T-helper 1 cell (primary cell): ENCODE measurements at regions not wholly inside any gene's neighbourhood (a gene's known extent, or its start where the extent isn't known, plus 50 kb on each side); places are given as distances from the start of the nearest gene placed in this dataset.

Experiments
- DNase-seq, 5 donors: peaks; one replicate each; pipeline ENCODE4 v3.0.0-alpha.2; 2012 to 2020

GRCh38 chr16:63982741-63983140, 1139.1 kb downstream of the CDH11 start:
- DNase-seq, result no peak

DNA sequence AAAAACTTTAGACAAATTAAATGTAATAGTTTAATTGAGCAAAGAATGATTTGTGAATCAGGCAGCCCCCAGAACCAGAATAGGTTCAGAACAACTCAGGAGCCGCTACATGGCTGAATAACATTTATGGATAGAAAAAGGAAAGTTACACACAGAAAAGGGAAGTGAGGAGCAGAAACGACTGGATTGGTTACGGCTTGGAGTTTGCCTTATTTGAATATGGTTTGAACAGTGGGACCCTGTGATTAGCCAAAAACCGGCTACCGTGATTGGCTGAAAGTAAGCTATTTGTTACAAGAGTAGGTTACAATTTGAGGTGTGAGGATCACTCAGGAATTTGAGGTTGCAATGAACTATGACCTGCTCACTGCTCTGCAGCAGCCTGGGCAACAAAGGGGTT, 1139.8 kb downstream of the CDH11 start:
- DNase-seq, result no peak

GRCh38 chr16:63981639-63982038, 1140.2 kb downstream of the CDH11 start:
- no peak for DNase-seq

- DNase-seq, result no peak
Measured at GRCh38 chr16:63980763-63981162, 1141.1 kb downstream of the CDH11 start.

- DNase-seq, result no peak
Measured at GRCh38 chr16:63978240-63978639, 1143.6 kb downstream of the CDH11 start.

- no peak for DNase-seq
Measured at GRCh38 chr16:63976345-63976744, 1145.5 kb downstream of the CDH11 start.

DNA sequence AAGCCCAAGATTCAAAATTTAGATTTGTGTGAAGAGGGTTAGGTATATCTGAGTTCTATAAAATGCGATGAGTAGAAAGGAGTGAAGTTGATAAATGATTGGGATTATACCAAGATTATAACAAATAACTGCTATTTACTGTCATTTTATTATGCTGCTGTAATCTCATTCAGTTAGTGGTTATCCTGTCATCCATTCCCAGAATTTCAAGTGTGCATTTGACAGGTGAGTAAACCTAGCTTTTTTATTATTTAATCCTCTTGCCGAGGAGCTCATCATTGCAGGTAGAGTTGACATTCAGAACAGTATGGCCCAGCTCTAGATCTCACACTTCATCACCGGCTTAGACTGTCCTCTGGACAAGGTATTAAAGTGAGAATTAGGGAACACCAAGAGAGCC, 1146.2 kb downstream of the CDH11 start:
- DNase-seq, result no peak

- no peak for DNase-seq
Measured at GRCh38 chr16:63967966-63968365, 1153.9 kb downstream of the CDH11 start.

DNA sequence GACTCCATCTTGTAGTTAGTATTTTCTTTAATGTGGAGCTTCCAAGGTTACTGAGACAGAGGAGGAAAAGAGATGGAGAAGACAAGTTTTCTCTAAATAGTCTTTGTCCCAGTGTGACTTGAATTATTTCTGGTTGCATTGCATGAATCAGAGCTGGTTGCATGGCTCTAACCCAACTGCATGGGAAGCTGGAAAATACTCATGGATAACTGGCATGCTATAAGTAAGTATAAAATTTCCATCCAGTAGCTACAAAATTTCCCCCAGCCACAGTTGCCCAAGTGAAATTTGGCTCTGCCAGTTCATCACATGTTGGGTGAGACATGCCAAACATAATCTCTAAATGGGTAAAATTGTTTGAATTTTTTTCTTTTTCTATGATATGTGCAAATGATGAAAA, 1161.5 kb downstream of the CDH11 start:
- DNase-seq, result no peak

DNA sequence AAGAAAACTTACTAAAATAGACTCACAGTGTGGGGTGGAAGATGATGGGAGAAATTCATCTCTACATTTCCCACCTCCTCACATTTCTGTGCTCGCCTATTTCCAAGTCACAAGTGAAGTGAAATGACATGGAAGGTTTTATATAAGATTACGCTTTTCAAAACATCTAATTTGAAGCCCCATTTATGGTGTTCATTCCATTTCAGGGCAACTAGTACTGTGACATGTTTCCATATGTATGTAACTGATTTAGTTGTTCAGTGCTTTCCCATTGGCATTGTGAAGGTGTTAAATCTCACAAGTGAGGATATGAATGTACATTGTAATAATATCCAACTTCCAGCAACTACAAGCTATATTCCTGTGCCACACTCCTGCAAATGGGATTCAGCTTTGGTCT, 1174.8 kb downstream of the CDH11 start:
- DNase-seq, result no peak

- no peak for DNase-seq
Measured at GRCh38 chr16:63945806-63946205, 1176.1 kb downstream of the CDH11 start.

DNA sequence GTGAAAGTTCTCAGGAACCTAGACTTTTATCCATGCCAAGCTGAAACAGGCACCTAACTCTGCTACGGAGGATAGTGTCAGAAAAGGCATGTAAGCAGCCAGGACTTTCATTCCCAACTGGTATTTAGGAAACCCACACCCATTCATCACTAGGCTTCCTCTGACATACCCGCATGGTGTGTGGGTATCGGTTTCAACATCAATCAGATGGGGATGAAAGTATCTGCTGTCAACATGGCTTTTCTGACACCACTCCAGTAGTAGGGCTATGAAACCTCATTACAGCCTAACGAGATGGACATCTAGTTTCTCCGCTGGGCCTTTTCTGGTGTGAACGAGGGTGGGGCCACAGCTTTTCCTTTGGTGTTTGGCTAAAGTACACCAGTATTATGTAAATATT, 1178.3 kb downstream of the CDH11 start:
- DNase-seq, result no peak

GRCh38 chr16:63938661-63939060, 1183.2 kb downstream of the CDH11 start:
- DNase-seq, result no peak

DNA sequence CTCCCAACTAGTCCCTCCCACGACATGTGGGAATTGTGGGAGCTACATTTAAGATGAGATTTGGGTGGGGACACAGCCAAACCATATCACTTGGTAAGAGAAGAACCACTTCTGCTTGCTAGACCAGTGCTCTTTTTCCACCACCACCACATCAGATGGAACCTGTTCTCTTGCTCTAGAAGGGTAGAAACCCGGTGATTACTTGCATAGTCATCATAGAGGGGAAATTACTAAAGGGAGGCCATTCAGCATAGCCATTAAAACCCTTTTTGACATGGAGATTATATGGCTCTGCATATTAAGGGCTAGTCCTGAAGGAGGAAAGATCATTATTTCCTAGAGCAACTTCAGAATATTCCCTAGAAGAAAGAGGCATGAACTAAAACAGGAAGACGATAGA, 1188.0 kb downstream of the CDH11 start:
- DNase-seq, result no peak

DNA sequence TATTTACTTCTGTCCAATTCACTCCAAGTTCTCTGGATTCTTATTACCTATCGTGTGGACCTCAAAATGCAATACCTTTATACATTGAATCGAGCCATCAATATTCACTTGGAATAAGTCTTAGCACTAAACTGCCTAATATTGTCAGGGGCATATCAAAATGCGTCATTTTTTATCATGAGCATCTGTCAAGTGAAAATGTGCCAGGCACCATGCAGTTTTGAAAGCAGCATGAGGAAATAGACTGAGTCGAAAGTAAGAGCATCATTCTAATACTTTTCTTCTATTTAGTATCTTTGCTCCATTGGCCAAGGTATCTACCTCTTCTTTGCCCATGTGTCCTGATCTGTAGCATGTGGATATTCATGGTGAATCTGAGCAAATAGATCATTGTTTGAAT, 1193.4 kb downstream of the CDH11 start:
- DNase-seq, result no peak

DNA sequence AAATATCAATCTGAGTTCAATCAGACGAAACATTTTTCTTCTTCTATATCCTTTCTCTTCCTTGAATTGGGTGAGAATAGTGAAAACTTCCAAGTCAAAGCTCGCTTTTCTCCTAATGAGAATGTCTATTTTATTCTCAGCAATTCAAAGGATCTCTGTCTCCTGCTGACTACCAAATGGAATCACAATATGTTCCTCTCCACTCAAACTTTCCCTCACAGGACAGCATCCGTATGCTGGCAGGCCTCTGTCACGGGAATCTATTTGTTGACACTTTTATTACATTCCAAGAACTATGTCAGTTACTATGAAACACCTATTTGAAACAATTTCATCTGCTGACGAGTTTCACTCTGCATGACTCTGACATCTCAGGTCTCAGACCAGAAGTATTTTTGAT, 1196.6 kb downstream of the CDH11 start:
- DNase-seq, result no peak

- DNase-seq, result no peak
Measured at GRCh38 chr16:63922560-63922959, 1199.3 kb downstream of the CDH11 start.

DNA sequence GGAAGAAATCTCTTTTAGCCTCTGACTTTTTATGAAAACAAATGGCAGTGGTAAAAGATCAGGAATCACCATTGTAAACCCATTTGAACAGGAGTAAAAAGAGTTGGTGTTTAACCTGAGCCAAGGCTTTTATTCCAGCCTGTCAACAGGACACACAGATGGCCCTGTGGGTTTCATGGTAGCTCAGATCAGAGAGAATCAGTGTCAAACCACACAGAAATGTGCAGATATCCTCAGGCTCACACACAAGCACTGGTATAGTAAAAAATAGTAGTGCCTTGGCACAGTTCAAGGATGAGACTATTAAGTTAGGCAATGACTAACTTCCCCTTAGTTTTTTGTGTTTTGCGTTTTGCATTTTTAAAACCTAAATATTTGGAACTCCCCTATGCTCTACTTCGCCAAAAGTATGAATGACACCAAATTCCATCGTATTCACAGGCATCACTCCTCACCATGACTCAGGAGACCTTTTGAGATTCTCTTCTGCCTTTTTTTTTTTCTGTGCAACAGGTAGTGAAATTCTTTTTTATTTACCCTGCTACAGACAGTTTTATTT, 1200.0 kb downstream of the CDH11 start:
- no peak for DNase-seq

- DNase-seq, result no peak
Measured at GRCh38 chr16:63913290-63913689, 1208.6 kb downstream of the CDH11 start.

DNA sequence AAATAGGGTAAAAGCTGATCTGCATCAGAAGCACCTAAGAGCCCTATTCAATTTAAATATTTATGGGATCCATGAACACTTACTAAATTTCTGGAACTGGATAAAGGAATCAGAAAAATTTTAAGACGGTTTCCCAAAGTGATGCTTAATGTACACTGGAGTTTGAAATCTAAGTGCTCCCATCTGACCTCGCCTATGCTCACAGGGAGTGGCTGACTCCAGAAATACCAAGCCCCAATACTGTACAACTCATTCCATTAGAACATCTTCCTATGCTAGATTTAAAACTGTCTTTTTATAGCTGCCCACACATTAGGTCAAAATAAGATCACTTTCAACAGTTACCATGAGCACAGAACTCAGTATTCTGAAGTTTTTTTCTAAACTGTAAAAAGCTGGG, 1214.6 kb downstream of the CDH11 start:
- DNase-seq, result no peak

GRCh38 chr16:63904930-63905329, 1216.9 kb downstream of the CDH11 start:
- DNase-seq, result no peak

DNA sequence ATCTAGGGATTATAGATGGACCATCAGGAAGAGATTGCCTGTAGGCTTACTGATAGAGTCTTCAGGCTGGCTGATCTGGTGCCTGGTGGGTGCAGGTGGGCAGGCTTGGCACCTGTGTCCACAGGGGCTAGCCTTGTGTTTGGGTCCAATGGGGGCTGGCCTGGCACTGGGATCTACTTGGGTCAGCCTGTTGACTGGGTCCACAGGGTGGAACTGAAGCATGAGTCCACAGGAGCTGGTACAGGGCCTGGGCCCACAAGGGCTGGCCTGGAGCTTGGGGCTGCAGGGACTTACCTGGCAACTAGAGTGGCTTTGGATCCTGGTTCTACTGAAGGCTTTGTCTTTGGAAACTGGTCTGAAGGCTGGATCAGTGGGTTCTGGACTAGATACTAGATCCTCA, 1217.7 kb downstream of the CDH11 start:
- no peak for DNase-seq

DNA sequence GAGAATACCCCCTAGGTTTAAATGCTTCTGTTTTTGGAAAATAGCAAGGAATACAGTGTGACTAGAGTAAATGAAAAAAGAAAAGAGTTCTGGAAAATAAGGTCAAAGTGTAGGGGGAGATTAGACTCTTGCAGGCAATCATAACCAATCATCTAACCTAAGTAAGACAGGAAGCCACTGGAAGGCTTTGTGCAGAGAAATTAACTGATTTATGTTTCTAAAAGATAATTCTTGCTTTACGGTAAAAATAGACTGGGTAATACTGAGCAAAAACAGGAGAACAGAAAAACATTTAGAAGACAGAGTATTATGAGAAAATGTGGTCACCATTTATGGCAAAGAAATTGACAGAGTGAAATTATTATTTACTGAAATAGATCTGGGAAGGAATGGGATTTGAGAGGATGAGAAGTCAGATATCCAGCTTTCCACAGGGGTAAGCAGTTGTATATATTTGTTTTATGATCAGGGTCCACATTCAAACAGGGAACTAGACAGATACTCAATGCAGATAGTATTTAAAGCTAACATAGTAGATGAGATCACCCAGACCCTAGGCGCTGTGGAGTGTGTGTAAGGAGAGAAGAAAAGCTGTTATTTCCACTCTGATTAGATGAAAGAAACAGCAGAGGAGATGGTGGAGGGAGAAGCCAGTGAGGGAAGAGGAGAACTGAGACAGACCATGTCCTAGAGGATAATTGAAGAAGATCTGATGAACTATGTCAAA, 1225.3 kb downstream of the CDH11 start:
- no peak for DNase-seq

DNA sequence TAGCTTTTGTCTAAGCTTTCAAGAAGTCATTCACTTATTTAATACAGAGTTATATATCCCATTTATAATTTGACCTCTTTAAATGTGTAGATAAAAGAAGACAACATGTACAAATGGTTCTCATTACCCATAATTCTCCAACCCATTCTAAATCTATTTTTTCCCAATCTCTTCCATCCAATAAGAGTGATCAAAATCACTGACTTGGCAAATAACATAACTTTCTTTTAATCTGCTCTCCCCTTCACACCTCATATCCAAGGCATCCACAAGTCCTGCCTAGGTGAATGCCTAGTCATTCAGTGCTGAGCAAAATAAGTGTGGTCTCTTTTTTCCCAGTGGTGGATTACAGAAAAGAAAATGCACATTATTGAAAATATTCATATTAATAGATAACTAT, 1231.1 kb downstream of the CDH11 start:
- no peak for DNase-seq

DNA sequence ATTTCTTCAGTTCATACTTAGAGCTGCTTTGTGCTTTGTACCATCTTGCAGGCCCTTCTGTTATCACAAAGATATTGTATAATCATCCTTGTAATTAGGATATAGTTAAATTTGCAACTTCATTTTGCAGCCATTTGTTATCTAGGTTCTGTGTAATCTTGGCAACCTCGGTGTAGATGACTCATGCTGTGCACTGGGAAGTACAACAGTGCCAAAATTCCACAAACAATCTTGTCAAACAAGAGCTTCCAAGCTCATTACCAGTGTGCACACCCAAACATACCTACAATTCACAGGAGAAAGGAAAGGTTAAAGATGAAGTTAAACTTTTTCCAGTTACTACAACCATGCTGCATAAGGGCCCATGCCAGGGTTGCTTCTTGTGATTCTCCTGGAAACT, 1231.8 kb downstream of the CDH11 start:
- DNase-seq, result no peak
